ENCODE measurements at regions not wholly inside any gene's neighbourhood (a gene's known extent, or its start where the extent isn't known, plus 50 kb on each side); places are given as distances from the start of the nearest gene placed in this dataset.

DNA sequence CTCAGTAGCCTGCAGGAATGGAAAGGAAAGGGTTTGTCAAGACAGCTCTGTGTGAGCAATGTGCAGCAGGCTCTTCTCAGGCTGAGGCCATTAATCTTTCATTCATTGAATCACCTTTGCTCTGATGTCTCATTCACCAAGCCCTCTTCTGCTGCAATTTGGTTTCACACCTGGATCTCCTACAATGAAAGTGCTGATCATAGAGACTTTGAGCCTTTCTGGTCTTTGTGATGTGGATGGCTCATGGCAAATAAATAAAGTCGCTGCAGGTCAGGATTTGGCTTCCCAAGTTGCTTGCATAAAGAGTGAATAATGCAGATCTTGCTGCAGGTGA lies 95.8 kb upstream of the SPRED2 start:
- H3K36me3 ChIP-seq (ENCODE audit: control insufficient read depth, insufficient read depth, low read length) = no peaks in the 10 kb centered on the region
- no peak overlapping the region for H2AFZ ChIP-seq
- H3K27ac ChIP-seq = no peak overlapping the region
- H3K4me1 ChIP-seq = no peaks in the 10 kb centered on the region
- H3K9ac ChIP-seq = no peak overlapping the region
- no peak overlapping the region for H3K4me3 ChIP-seq (ENCODE audit: low read depth, low read length)
- H3K27me3 ChIP-seq (ENCODE audit: control insufficient read depth, insufficient read depth, low read length) = no peaks in the 10 kb centered on the region
- H3K9me3 ChIP-seq (ENCODE audit: control insufficient read depth, low read length) = no peaks in the 10 kb centered on the region
- no peak overlapping the region for H3K4me2 ChIP-seq (ENCODE audit: low read length)
- H3K79me2 ChIP-seq = no peaks in the 10 kb centered on the region
- TF ChIP-seq, protein P1, sequence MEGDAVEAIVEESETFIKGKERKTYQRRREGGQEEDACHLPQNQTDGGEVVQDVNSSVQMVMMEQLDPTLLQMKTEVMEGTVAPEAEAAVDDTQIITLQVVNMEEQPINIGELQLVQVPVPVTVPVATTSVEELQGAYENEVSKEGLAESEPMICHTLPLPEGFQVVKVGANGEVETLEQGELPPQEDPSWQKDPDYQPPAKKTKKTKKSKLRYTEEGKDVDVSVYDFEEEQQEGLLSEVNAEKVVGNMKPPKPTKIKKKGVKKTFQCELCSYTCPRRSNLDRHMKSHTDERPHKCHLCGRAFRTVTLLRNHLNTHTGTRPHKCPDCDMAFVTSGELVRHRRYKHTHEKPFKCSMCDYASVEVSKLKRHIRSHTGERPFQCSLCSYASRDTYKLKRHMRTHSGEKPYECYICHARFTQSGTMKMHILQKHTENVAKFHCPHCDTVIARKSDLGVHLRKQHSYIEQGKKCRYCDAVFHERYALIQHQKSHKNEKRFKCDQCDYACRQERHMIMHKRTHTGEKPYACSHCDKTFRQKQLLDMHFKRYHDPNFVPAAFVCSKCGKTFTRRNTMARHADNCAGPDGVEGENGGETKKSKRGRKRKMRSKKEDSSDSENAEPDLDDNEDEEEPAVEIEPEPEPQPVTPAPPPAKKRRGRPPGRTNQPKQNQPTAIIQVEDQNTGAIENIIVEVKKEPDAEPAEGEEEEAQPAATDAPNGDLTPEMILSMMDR (IDR thresholded peaks at IDR 0.05) = no peak

DNA sequence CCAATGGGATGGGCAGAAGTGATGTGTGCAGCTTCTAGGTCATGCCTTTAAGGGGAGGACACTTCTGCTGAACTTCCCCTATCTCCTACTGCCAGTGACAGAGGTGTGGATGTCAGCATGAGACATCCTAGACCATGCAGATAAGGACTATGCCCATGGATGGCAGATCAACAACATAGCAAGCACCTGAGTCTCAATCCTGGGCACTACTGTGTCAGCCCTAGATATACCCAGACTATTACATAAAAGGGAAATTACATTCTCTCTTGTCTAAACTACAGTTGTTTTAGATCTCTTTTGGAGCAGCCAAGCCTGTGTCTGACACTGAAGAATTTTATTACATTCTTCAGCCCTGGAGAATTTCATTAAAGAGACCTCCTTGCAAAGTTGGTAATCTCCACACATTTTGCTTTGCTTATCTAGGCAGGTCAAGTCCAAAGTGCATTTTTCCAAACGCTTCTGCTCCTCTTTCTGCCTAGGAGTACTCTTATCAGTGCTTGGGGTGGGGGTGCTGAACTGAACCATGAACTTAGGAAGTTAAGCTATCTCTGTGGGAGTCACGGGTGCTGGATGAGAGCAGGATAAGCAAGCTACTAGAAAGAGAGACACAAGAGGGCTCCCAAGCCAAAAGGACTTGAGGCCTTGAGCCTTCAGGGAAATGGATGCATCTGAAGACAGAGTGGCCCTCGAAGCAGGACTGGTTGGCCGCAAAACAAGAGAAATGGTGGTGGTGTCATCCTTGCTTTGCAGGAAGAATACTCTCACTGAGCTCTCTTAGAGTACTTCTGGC lies 95.2 kb upstream of the SPRED2 start:
- TF ChIP-seq, protein P1 (IDR thresholded peaks at IDR 0.05) = no peak
- H3K27me3 ChIP-seq (ENCODE audit: control insufficient read depth, insufficient read depth, low read length) = no peaks in the 10 kb centered on the region
- H3K4me3 ChIP-seq (ENCODE audit: low read depth, low read length) = no peak overlapping the region
- H3K79me2 ChIP-seq = no peaks in the 10 kb centered on the region
- H3K27ac ChIP-seq = no peak overlapping the region
- no peaks in the 10 kb centered on the region for H3K9me3 ChIP-seq (ENCODE audit: control insufficient read depth, low read length)
- H3K9ac ChIP-seq = no peak overlapping the region
- no peaks in the 10 kb centered on the region for H3K36me3 ChIP-seq (ENCODE audit: control insufficient read depth, insufficient read depth, low read length)
- H3K4me2 ChIP-seq (ENCODE audit: low read length) = no peak overlapping the region
- H2AFZ ChIP-seq = no peak overlapping the region
- no peaks in the 10 kb centered on the region for H3K4me1 ChIP-seq

DNA sequence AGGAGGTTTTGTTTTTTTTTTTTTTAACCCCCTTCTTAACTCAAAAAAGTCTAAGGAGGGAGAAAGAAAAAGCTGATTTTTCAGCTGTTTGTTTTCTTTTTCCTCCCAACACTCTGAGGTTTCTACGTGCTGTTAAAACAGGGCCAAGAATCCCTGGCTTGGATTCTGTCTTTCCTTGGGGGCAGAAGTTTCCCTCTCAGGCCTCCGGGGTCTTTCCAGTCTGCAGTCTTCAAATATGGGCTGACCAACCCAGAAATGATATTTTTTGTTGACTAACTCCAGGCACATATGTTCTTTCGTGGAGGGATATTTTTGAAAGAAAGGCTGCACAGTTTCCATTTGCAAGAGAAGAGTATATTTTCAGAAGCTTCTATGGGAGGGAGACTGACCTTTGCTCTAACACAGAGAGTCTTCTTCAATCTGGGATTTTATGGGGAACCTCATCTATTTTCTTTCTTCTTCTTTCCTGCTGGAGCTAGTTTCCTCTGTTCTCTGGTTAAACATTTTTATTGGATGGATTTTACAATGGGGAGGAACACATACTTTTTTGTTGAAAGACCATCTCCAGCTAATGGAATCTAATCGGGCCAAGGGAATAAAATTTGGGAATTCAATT lies 93.3 kb upstream of the SPRED2 start:
- H3K27ac ChIP-seq = no peak overlapping the region
- H3K4me1 ChIP-seq = no peaks in the 10 kb centered on the region
- no peaks in the 10 kb centered on the region for H3K79me2 ChIP-seq
- H2AFZ ChIP-seq = no peak overlapping the region
- TF ChIP-seq, protein P1 (IDR thresholded peaks at IDR 0.05) = no peak
- no peak overlapping the region for H3K9ac ChIP-seq
- H3K4me2 ChIP-seq (ENCODE audit: low read length) = no peak overlapping the region
- no peaks in the 10 kb centered on the region for H3K9me3 ChIP-seq (ENCODE audit: control insufficient read depth, low read length)
- no peaks in the 10 kb centered on the region for H3K27me3 ChIP-seq (ENCODE audit: control insufficient read depth, insufficient read depth, low read length)
- H3K36me3 ChIP-seq (ENCODE audit: control insufficient read depth, insufficient read depth, low read length) = no peaks in the 10 kb centered on the region
- no peak overlapping the region for H3K4me3 ChIP-seq (ENCODE audit: low read depth, low read length)

DNA sequence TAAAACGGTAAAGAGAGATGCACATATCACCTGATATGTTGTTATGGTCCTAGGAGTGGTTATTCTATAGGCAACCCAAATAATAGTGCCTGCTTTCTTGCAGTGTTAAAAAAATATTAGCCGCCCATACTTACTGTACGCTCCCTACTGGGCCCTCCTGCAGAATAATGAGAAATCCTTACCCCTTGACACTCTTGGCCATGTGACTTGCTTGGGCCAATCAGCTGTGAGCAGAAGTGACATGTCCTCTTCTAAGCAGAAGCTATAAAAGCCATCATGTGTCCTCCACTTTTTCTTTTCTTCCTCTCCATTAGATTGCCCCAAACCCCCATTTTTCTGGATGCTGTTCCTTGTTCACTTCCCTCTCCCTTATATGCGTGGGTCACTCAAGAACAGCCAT lies 90.5 kb upstream of the SPRED2 start:
- Histone ChIP-seq H3K4me2 (ENCODE audit: low read length) (no peak overlapping the region), H2AFZ (no peak overlapping the region), H3K4me1 (no peaks in the 10 kb centered on the region), H3K27me3 (ENCODE audit: control insufficient read depth, insufficient read depth, low read length) (no peaks in the 10 kb centered on the region), H3K4me3 (ENCODE audit: low read depth, low read length) (no peak overlapping the region), H3K9ac (no peak overlapping the region), H3K27ac (no peak overlapping the region), H3K36me3 (ENCODE audit: control insufficient read depth, insufficient read depth, low read length) (no peaks in the 10 kb centered on the region), H3K79me2 (no peaks in the 10 kb centered on the region), H3K9me3 (ENCODE audit: control insufficient read depth, low read length) (no peaks in the 10 kb centered on the region)
- TF ChIP-seq, protein P1 (IDR thresholded peaks at IDR 0.05) = no peak

DNA sequence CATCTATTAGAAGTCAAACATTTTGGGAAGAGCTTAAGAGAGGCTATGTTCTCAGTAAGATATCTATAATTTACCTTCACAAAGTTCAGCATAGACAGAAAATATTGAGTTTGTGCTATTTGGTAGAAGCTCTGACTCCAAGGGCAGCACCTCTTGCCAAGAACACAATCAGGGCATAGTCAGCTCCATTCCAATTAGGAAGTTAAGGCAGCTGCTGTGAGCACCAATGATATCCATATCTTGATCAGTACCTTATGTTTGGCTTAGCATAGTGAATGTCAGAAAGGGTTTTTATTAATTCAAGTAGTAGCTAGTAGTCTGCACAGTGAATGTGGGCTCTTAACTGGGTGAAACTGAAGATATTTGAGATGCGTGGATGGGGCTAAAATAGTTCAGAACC lies 86.4 kb upstream of the SPRED2 start:
- TF ChIP-seq, protein P1 (IDR thresholded peaks at IDR 0.05) = no peak
- no peak overlapping the region for H3K4me2 ChIP-seq (ENCODE audit: low read length)
- no peaks in the 10 kb centered on the region for H3K79me2 ChIP-seq
- no peak overlapping the region for H3K4me3 ChIP-seq (ENCODE audit: low read depth, low read length)
- H3K27ac ChIP-seq = no peak overlapping the region
- no peak overlapping the region for H3K9ac ChIP-seq
- no peaks in the 10 kb centered on the region for H3K36me3 ChIP-seq (ENCODE audit: control insufficient read depth, insufficient read depth, low read length)
- no peaks in the 10 kb centered on the region for H3K9me3 ChIP-seq (ENCODE audit: control insufficient read depth, low read length)
- H3K4me1 ChIP-seq = no peaks in the 10 kb centered on the region
- no peaks in the 10 kb centered on the region for H3K27me3 ChIP-seq (ENCODE audit: control insufficient read depth, insufficient read depth, low read length)
- no peak overlapping the region for H2AFZ ChIP-seq
